NCI-H446 (cell line): ENCODE measurements at regions not wholly inside any gene's neighbourhood (a gene's known extent, or its start where the extent isn't known, plus 50 kb on each side); places are given as distances from the start of the nearest gene placed in this dataset.

Source experiments
- DNase-seq, 2 experiments: peaks; one replicate each; lab custom pipeline; 2025; lab: John Stamatoyannopoulos, UW

GRCh38 chr6:41451039-41451438, 95.1 kb upstream of the FOXP4 start:
- no peak for DNase-seq

GRCh38 chr6:41451515-41452163, 94.5 kb upstream of the FOXP4 start:
- no peak for DNase-seq

GRCh38 chr6:41452763-41453162, 93.4 kb upstream of the FOXP4 start:
- no peak for DNase-seq

DNA sequence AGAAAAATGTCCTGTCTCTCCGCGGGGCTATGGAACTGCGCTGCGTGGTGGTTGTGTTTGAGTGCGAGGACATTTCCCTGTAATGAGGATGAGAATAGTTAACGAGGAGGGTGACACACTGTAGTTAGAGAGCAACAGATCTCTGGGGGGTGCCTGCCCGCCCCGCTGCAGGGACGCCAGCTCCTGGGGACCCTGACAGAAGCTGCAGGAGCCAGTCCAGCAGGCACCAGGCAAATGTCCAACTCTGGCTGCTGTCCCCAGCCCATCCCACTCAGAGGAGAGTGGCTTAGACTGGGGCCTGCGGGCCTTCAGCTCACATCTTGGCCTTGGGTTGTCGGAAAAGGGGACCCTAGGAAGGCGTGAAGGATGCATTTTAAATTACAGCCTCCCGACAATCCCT, 92.9 kb upstream of the FOXP4 start:
- DNase-seq: no peak

DNA sequence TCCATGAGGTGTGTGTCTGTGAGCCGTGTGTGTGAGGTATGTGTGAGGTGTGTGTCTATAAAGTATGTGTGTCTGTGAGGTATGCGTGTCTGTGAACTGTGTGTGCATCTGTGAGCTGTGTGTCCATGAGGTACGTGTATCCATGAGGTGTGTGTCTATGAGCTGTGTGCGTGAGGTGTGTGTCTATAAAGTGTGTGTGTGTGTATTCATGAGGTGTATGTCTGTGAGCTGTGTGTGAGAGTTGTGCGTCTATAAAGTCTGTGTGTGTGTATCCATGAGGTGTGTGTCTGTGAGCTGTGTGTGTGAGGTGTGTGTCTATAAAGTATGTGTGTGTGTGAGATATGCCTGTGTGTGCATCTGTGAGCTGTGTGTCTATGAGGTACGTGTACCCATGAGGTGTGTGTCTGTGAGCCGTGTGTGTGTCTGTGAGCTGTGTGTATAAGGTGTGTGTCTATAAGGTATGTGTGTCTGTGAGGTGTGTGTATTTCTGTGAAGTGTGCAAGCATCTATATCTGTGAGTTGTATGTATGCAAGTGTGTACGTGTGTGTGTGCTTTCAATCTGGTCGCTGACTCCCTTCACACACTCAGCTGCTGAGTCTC, 91.9 kb upstream of the FOXP4 start:
- DNase-seq: no peak

GRCh38 chr6:41455410-41455809, 90.8 kb upstream of the FOXP4 start:
- no peak for DNase-seq

DNA sequence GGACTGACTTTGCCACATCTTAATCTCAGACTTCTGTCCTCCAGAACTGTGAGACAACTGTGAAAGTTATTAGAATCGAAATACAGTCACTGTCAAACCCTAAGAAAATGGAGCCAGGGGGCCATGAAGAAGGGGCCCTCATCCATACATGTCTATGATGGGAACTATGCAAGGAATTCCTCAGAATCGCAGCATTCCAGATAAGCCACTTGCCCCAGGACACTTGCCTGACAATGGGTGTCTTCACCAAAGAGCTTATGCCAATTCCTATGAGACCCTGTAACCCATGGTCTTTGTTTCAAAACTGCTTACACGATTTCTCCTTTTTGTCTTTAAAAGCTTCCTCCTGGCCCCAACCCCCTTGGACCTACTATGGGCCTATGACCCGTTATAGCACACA, 90.4 kb upstream of the FOXP4 start:
- no peak for DNase-seq

- no peak for DNase-seq
Observed at GRCh38 chr6:41457303-41457670, 88.9 kb upstream of the FOXP4 start.

DNA sequence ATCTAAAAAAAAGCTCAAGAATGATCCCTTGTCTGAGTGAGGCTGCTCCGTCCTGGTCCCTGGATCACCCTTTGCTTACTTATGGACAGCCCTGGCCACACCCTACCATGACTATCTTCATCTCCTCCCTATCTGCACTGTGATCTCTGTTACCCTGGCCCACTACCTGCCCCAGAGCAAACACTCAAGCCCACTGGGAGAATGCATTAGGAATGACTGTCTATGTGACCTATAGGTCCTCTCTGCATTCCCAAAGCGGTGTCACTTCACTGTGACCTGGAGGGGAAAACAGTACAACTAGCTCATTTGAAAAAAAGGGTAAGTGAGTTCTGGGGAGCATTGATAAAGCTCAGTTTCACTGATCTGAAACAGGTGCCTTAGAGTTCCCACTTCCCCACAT, 86.4 kb upstream of the FOXP4 start:
- no peak for DNase-seq

GRCh38 chr6:41460742-41461336, 85.3 kb upstream of the FOXP4 start:
- no peak for DNase-seq

GRCh38 chr6:41462033-41462432, 84.1 kb upstream of the FOXP4 start:
- no peak for DNase-seq

DNA sequence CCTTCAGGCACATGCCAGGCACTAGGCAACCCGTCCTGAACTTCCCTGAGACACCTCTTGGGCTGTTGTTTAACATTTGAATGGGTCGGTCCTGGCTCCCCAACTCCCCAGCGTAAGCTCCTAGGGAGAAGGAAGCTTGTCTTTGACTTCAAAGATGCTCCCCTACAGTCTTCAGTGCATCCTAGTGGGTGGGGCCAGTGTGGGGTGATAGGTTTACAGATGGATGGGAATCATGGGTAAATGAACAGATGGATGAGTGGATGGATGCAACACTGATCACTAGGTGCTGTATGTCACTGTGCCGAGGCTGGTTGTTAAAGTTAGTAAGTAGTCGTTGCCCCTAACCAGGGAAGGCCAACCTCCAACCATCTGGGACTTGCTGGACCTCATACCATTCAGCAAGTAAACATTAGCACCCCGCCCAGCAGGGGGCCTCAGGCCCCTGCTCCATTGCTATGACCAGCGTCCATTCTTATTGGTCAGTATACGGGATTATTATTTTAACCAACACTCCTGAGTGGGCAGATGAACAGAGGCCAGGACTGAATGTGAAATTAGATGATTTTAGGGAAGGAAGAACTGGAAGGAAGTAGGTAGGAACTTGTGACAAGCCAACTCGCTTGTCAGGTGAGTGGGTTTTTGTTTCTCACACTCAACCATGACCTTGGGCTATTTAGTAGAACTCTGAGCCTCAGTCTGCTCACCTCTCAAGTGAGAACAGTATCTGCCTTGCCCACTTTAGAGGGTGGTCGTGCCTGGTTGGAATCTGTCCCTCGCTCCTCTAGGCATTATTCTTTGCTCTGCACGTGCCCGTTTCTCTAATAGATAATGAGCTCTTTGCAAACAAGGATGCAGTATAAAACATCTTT, 82.9 kb upstream of the FOXP4 start:
- no peak for DNase-seq

DNA sequence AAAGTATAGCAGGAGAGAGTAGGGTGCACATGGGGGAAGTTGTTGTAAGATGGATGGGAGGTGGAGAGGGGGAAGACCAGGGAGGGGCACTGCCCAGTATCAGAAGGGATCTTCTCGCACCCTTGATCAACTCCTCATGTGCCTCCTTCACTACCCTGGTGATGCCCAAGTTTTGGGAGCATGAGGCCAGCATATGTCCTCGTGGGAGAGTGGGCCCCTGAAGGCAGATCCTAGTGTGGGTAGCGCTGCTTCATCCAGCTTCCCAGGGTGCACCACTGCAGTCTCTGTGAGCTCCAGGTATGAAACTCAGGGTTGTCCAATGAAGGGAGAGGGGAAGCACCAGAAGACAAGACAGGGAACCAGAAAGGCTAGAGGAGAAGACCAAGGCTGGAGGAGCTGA, 82.2 kb upstream of the FOXP4 start:
- no peak for DNase-seq

DNA sequence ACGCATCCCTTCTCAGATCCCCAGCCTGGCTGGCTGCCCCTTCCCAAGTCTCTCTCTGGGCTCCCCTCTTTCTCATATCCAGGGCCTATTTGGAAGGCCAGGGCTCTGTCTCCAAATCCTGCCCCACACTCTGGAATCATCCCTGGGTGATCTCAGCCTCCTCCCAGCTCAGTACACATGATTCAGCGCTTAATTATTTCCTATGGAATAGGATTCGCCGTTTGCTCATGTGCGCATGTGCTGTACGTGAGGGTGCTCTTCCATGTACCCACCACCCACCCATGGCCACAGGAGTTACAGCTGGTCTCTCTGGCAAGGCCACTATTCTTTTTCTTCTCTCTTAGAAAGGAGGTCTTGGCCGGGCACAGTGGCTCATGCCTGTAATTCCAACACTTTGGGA, 81.7 kb upstream of the FOXP4 start:
- DNase-seq: no peak

GRCh38 chr6:41466437-41466990, 79.7 kb upstream of the FOXP4 start:
- no peak for DNase-seq

DNA sequence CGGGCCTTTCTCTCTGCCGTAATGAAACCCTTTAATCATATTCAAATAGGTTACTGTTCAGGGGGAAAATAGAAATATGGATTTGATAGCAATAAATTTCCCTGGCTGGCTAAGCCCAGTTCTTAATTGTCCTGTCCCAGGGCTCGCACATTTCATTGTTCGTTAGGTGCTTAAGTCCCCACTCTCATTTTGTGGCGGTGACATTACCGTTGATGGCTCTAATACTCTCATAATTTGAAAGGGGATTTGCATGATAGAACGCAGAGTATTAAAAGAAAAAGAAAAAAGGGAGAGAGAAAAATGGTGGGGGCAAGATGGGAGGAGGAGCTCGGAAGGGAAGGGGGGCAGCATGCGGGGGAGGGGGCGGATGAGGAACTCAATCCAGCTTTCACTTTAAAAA, 79.1 kb upstream of the FOXP4 start:
- DNase-seq: no peak

GRCh38 chr6:41467627-41468404, 78.4 kb upstream of the FOXP4 start:
- no peak for DNase-seq

DNA sequence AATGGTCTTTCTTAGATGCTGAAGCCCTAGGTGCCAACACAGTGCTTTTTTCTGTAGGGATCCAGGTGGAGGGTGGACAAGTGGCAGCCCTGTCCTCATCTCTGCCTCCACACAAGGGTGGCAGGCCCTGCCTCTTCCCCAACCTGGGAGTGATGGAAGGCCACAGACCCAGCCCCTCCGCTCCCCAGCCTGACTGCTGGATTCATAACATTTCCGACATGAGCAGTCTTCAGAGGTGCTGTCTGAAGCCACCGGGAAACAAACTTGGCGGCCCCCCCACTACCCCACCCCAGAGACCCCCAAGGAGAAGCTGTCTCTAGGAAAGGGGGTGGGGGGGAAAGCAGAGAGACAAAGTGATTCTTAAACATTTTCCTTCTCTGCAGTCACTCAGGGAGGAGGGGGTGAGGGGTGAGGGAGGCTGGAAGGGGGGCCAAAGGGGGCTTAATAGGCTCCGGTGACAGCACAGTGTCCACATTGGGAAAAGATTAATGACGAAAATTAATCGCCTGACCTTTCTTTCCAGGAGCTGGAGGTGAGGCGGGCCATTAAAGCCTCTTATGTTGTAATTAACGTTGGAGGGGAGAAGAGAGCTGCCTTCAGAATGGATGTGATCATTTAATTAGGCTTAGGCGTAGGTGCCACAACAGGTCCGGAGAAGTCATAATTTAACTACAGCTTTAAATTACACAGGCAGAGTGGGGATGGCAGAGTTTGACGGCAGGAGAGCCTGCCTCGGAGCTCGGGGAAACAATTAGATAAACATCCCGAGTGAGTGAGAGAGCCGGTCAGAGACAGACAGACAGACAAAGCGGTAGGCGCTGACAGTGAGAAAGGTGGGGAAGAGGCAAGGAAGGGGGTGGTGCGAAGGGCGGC, 76.8 kb upstream of the FOXP4 start:
- DNase-seq: no peak

GRCh38 chr6:41470029-41470330, 76.2 kb upstream of the FOXP4 start:
- no peak for DNase-seq

GRCh38 chr6:41470331-41471063, 75.7 kb upstream of the FOXP4 start:
- no peak for DNase-seq
